GM18505 (cell line): ENCODE measurements at regions not wholly inside any gene's neighbourhood (a gene's known extent, or its start where the extent isn't known, plus 50 kb on each side); places are given as distances from the start of the nearest gene placed in this dataset.
"Not testable (repeated sequence)": the region's sequence is repeated elsewhere in the genome, so short reads cannot be mapped to it uniquely, and the experiment has no call there.

Experiments
- ATAC-seq: cut with Tn5 transposase; IDR thresholded peaks from one replicate; pipeline ENCODE4 v1.9.1; 2021; ENCODE audit not compliant: unreplicated experiment
- POLR2A ChIP-seq: IDR thresholded peaks from 4 replicates; pipeline ENCODE4 v1.6.1; 2011; ENCODE audit warnings: borderline replicate concordance; ENCODE audit not compliant: insufficient read depth, insufficient read length; ENCODE audit errors: extremely low read depth

DNA sequence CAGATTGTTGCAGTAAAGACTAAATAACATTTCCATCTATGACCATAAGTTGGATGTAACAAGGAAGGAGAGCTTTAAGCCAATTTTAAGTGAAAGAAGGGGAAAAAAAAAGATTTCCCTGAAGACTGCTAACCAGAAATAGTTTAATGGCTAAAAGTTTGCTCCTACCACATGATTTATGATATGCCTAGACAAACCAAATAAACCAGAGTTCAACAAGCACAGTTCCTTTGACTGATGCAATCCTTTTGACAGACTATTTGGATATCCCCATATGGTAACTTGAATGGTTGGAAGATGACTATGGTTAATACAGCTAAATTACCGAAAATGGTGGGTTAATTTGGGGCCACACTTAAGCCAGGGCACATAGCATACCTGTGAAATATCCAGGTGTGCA is 338.5 kb downstream of the CETN3 start:
- ATAC-seq: no peak
- no peak for TF ChIP-seq POLR2A

DNA sequence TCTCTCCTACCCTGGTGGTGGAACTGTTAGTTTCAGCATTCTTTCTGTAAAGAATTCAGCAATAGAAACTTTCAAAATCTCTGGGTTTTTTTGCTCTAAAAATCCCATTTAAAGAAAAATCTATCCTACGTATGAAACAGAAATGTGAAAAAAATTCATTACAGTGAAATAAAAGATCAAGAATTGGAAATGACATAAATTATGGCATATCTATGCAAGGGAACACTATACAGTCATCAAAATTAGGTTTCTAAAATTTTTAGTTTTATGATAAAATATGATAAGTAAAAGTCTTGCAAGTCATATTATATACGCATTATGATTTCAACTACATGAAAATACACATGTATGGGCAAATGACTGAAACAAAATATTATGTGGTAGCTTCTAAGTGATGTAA is 342.6 kb downstream of the CETN3 start:
- TF ChIP-seq POLR2A: no peak
- no peak for ATAC-seq

DNA sequence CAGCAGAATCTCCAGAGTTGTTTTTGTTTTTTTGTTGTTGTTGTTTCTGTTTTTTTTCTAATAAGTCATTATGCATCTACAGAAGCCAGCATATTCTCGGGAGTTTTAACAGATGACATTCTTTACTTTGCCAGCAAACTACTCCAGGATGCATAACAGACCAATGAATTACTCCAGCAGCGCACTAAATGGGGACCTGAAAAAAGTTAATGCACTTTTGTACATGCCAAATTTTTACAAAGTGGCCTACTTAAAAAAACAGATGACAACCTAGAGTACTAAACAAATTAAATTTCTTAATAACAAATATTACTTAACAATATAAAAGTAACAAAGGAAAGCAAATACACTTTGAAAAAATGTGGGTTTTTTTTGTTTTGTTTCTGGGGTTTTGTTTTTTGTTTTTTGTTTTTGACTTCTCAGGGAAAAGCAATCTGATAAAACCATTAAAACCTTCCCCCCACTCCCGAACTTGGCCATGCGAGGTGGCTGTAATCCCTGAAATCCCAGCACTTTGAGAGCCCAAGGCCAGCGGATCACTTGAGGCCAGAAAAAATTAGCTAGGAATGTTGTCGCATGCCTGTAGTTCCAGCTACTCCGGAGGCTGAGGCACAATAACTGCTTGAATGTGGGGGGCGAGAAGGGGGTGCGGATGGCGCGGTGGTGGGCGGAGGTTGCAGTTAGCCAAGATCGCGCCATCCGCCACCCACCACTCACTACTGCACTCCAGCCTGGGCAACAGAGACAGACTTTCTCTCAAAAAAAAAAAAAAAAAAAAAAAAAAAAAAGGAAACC is 352.4 kb downstream of the CETN3 start:
- ATAC-seq: no peak
- TF ChIP-seq POLR2A: no peak

DNA sequence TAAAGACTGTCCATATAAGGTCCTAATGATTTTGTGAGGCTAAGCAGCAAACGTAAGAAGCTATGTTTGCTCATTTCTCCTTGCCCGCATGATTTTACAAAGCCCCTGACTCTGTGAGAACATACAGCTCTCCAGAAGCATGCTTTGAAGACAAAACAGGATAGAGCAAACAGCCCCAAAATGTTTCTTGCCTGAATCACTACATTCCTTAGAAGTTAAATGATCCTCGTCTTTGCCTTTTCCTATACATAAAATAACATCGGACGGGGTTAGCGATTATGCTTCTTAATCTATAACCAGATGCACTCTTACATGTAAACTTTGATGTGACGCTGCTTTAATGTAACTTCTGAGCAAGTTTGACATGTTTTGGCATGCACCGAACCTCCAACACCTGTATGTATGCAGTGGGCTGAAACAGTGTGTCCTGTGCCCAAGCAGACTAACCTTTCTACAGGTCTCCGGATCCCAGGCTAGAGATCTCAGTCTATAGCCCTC is 353.7 kb downstream of the CETN3 start:
- ATAC-seq: no peak
- no peak for TF ChIP-seq POLR2A

DNA sequence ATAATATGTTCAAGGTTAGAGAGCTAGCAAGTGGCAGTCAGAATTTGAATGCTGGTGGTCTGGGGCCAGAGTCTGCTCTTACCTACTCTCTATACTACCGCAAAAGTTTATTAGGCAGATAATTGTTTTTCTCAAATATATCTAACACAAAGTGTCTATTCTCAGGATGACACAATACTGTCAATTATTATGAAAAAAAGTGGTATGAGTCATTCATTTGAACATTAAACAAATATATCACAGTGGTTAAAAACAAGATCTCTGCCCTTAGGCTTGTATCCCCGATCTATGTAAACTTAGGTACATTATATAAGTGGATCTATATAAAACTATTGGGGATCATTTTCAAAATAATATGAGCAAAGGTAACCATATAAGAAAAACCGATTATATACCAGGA is 354.9 kb downstream of the CETN3 start:
- ATAC-seq: no peak
- no peak for TF ChIP-seq POLR2A

DNA sequence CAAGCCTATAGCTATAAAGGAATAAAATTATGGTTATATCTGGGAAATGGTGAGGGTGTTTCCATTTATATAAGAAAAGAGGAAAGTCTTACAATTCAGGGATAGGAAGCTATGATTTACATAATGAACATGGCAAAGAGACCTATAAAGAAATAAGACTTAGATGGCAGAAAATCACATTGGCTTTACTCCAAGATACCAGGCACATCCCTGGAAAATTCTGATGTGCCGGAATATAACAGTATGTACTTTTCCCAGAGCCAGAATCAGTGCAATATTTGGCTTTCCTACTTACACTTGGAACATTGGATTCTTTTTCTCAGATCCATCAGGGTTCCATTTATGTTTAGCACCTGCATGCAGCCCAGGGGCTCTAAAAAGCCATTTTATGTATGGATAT is 357.8 kb downstream of the CETN3 start:
- no peak for TF ChIP-seq POLR2A
- ATAC-seq: no peak

DNA sequence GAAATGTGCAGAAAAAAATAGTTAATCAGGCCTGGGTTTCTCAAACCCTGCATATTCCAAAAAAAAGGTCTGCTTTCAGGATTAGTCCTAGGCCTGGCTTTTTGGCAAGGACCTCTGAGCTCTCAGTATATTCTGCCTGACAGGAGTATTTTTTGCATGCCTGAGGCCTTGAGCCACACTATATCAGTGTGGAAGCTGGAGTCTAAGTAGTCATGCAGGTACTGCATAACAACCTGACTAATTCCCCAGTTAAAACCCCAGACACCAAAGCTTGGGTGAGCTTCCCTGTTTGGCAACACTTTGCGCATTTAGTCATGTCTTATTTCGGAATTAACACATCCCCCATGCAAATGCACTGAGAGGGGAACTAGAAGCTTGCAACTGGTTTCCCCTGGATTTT is 359.5 kb downstream of the CETN3 start:
- ATAC-seq: no peak
- no peak for TF ChIP-seq POLR2A

DNA sequence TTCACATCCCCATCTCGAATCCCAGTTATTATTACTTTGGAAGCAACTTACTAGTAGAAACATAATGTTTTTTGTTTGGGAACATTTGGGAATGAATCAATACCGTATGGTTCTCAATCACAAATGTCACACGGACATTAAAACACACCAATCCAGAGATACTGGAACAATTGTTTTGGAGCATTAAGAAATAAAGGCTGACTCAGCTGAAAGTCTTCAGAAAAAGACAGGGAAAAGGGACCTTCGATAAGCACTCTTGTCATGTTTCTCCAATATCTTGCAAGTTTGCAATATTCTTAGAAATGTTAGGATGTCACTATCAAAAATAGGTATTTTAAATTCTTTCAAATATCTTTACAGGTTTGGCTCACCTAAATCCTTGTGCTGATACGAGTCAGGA is 362.4 kb downstream of the CETN3 start:
- TF ChIP-seq POLR2A: no peak
- ATAC-seq: no peak

DNA sequence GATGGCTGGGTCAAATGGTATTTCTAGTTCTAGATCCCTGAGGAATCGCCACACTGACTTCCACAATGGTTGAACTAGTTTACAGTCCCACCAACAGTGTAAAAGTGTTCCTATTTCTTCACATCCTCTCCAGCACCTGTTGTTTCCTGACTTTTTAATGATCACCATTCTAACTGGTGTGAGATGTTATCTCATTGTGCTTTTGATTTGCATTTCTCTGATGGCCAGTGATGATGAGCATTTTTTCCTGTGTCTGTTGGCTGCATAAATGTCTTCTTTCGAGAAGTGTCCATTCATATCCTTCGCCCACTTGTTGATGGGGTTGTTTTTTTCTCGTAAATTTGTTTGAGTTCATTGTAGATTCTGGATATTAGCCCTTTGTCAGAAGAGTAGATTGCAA is 369.5 kb downstream of the CETN3 start:
- ATAC-seq: not testable (repeated sequence)

DNA sequence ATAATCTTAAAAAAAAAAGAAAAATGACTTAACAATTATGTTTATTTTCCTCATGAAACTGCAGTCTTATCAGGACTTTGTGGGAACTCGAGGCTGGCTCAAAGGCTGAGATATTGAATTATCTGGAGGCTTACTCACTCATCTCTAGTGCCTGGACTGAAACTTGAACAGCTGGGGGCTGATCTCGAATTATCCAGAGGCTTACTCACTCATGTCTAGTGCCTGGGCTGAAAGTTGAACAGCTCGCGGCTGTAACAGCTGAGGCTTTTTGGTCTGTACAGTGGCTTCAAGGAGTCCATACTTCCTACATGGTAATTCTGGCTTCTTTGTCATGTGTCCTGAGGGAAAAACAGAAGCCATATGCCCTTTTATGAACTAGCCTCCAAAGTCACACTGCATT is 371.9 kb downstream of the CETN3 start:
- no peak for TF ChIP-seq POLR2A
- ATAC-seq: no peak

DNA sequence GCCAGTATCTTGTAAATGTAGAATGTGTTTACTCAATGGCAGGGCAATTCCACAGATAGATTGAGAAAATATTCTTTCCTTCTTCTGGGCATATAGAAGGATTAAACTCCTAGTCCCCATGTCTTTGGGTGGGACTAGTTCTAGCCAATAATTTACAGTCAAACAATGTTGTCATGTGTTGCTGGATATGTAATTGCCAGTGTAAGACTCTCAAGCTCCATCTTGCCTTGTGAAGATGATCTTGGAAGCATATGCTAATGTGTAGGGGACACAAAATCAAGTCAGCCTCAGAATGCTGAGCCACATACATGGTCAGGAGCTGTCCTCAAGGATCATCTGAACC is 386.9 kb downstream of the CETN3 start:
- no peak for TF ChIP-seq POLR2A
- ATAC-seq: no peak

DNA sequence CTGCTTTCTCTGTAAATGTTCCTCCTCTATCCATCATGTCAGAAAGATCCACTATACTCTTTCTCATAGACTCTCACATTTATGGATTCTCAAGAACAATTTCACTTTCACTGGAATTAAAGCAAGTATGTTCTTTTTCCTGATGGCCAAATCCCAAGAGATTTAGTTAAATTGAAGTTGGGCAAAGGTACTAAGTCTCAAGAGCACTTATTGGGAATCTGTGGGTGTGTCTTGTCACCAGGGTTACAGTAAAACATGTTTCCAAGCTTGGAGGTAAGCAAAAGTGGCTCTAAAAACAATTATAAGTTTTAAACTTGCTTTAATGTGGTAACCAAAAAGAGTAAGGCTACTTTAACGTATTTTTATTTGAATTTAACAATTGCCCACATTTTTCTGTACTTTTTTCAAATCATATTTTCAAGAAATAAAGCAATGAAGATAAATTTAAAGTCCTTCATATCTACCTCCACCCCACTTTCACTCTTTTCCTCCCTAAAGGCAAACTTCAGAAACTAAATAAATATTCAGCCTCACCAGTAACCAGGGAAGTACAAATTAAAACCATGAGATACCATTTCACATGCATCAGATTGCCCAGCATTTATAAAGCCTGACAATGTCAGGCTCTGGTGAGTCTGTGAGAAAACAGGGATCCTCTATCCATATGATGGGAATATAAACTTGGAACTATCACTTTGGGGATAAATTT is 387.4 kb downstream of the CETN3 start:
- no peak for ATAC-seq
- no peak for TF ChIP-seq POLR2A

DNA sequence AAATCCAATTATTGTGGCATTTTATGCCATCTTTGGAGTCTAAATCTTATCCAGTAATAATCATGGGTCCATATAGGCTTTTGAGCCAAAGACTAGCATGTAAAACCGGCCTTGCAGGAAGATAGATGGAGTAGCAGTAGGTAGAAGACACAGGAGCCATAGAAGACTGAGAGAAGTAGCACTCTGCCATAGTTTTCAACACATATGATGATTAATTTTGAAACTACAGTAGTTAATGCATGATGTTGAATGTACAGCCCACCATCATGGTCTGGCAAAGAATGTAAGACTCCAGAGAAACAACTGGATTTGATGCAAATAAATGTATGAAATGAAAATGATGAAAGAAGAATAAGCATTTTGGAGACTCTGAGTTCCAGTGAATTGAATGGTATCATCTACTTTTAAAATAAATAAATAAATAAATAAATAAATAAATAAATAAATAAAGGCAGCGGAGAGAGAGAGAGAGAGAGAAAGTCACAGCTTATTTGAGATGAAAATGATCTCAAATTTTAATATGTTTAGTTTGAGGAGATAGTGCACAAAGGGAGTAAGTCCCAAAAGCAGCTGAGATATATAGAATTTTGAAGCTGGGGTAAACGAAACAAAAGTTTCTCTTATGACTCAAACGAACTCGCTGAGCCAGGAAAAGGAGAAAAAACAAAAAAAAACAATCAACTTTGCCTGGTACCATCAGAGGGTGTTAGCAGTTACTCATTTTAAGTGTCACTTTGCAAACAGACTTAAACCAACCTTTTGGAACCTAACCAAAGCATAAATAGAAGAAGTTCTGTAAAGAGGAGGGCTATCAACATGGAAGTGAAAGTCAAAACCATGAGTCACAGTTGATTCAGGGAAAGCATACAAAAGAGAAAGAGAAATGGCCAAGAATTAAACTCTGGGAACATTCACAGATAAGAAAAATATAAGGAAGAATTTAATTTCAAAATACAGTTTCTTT is 388.7 kb downstream of the CETN3 start:
- no peak for TF ChIP-seq POLR2A
- ATAC-seq: peak; percentile 99
